Trophoblast cell (in vitro differentiated cells and primary cell): ENCODE measurements at regions not wholly inside any gene's neighbourhood (a gene's known extent, or its start where the extent isn't known, plus 50 kb on each side); places are given as distances from the start of the nearest gene placed in this dataset.

ENCODE experiments used
- DNase-seq, 2 donors: peaks; one replicate each; pipeline ENCODE4 v3.0.0-alpha.2; 2016
- H2AFZ ChIP-seq: 2 replicates; pipeline ENCODE4 v1.6.1; 2013; ENCODE audit warnings: low read length, moderate library complexity, mild to moderate bottlenecking; ENCODE audit not compliant: insufficient read depth, poor library complexity
- H2AK5ac ChIP-seq: 2 replicates; pipeline ENCODE4 v1.6.1; 2013; ENCODE audit warnings: mild to moderate bottlenecking, low read length
- H2BK120ac ChIP-seq: 2 replicates; pipeline ENCODE4 v1.6.1; 2013; ENCODE audit warnings: low read length, mild to moderate bottlenecking, moderate library complexity; ENCODE audit not compliant: insufficient read depth, poor library complexity
- H2BK12ac ChIP-seq: 2 replicates; pipeline ENCODE4 v1.6.1; 2013; ENCODE audit warnings: mild to moderate bottlenecking, low read length, moderate library complexity
- H2BK5ac ChIP-seq: 2 replicates; pipeline ENCODE4 v1.6.1; 2013; ENCODE audit warnings: low read length, low read depth, moderate library complexity, mild to moderate bottlenecking; ENCODE audit not compliant: poor library complexity
- H3K14ac ChIP-seq: 2 replicates; pipeline ENCODE4 v1.6.1; 2013; ENCODE audit warnings: mild to moderate bottlenecking, low read length
- H3K18ac ChIP-seq: 2 replicates; pipeline ENCODE4 v1.6.1; 2013; ENCODE audit warnings: mild to moderate bottlenecking, low read length
- H3K23ac ChIP-seq: 2 replicates; pipeline ENCODE4 v1.6.1; 2013; ENCODE audit warnings: low read length
- H3K27ac ChIP-seq: 2 replicates; pipeline ENCODE4 v1.5.1; 2013; ENCODE audit warnings: low read depth, mild to moderate bottlenecking, inconsistent platforms, low read length, moderate library complexity
- H3K27me3 ChIP-seq: 2 replicates; pipeline ENCODE4 v1.6.1; 2013; ENCODE audit warnings: inconsistent platforms, mild to moderate bottlenecking, low read length, moderate library complexity; ENCODE audit not compliant: insufficient read depth
- H3K36me3 ChIP-seq, 2 experiments: 1 replicate in 1 of 2; 2 replicates in 1 of 2; pipeline ENCODE4 v1.6.1; 2013; ENCODE audit warnings: low read length in 2 of 2, mild to moderate bottlenecking in 2 of 2, moderate library complexity in 1 of 2; ENCODE audit not compliant: insufficient read depth in 2 of 2, control insufficient read depth in 1 of 2
- H3K4ac ChIP-seq: 2 replicates; pipeline ENCODE4 v1.6.1; 2013; ENCODE audit warnings: low read depth, mild to moderate bottlenecking, low read length, moderate library complexity
- H3K4me1 ChIP-seq, 2 experiments: 1 replicate in 1 of 2; 2 replicates in 1 of 2; pipeline ENCODE4 v1.6.1; 2013; ENCODE audit warnings: low read length in 2 of 2, mild to moderate bottlenecking in 2 of 2, moderate library complexity in 1 of 2; ENCODE audit not compliant: insufficient read depth in 2 of 2, control insufficient read depth in 1 of 2
- H3K4me2 ChIP-seq: 2 replicates; pipeline ENCODE4 v1.6.1; 2013; ENCODE audit warnings: inconsistent platforms, mild to moderate bottlenecking, low read length, moderate library complexity
- H3K4me3 ChIP-seq: 2 replicates; pipeline ENCODE4 v1.5.1; 2013; ENCODE audit warnings: mild to moderate bottlenecking, low read depth, low read length, inconsistent platforms
- H3K79me1 ChIP-seq: one replicate; pipeline ENCODE4 v1.6.1; 2013; ENCODE audit warnings: low read length
- H3K79me2 ChIP-seq: 2 replicates; pipeline ENCODE4 v1.6.1; 2013; ENCODE audit warnings: low read length, mild to moderate bottlenecking; ENCODE audit not compliant: control insufficient read depth, insufficient read depth, poor library complexity
- H3K9ac ChIP-seq: 2 replicates; pipeline ENCODE4 v1.6.1; 2013; ENCODE audit warnings: mild to moderate bottlenecking, low read length
- H3K9me3 ChIP-seq: 2 replicates; pipeline ENCODE4 v1.6.1; 2013; ENCODE audit warnings: low read depth, mild to moderate bottlenecking, control low read depth, inconsistent platforms, low read length; ENCODE audit not compliant: insufficient read depth
- H4K12ac ChIP-seq: 2 replicates; pipeline ENCODE4 v1.6.1; 2013; ENCODE audit warnings: low read depth, mild to moderate bottlenecking, low read length, moderate library complexity
- H4K8ac ChIP-seq: 2 replicates; pipeline ENCODE4 v1.6.1; 2013; ENCODE audit warnings: low read depth, mild to moderate bottlenecking, low read length, moderate library complexity
- H4K91ac ChIP-seq: one replicate; pipeline ENCODE4 v1.6.1; 2013; ENCODE audit warnings: low read depth, mild to moderate bottlenecking, low read length, moderate library complexity
- WGBS: extraction: QIAGEN DNeasy Blood & Tissue Kit; methylation state at CpG from one replicate; pipeline ENCODE4 v1.1.7; 2013; ENCODE audit warnings: missing lambda C conversion rate; ENCODE audit not compliant: insufficient read length, insufficient coverage; ENCODE audit errors: extremely low coverage; 5-methylcytosine and 5-hydroxymethylcytosine counted together

GRCh38 chr12:124491310-124491709, 76.1 kb downstream of the NCOR2 start:
- Histone ChIP-seq H4K8ac (no peak overlapping the region), H3K79me1 (no peaks in the 10 kb centered on the region), H2BK120ac (no peak overlapping the region), H3K27me3 (no peaks in the 10 kb centered on the region), H2BK12ac (no peak overlapping the region), H3K4ac (peak overlapping the region; percentile 3), H3K14ac (no peak overlapping the region), H3K9ac (no peak overlapping the region), H3K27ac (no peak overlapping the region), H3K4me2 (no peak overlapping the region), H3K79me2 (no peaks in the 10 kb centered on the region), H2AK5ac (no peak overlapping the region), H2BK5ac (no peak overlapping the region), H3K4me3 (no peak overlapping the region), H3K23ac (no peak overlapping the region), H3K9me3 (peaks cover 2% of the 10 kb centered on the region), H4K91ac (no peak overlapping the region), H4K12ac (no peak overlapping the region), H3K18ac (no peak overlapping the region), H3K36me3 (peaks cover 37 to 38% of the 10 kb centered on the region in 2 experiments), H3K4me1 (peaks cover 0 to 6% of the 10 kb centered on the region in 2 experiments), H2AFZ (no peak overlapping the region)
- DNase-seq: peak; percentile 44 to 77
- WGBS: no CpG with 5 or more reads among the region's 7 CpGs

GRCh38 chr12:124490584-124491305, 76.7 kb downstream of the NCOR2 start:
- Histone ChIP-seq H2AFZ (no peak overlapping the region), H3K9me3 (peaks cover 2% of the 10 kb centered on the region), H4K12ac (no peak overlapping the region), H2BK5ac (no peak overlapping the region), H4K8ac (no peak overlapping the region), H3K36me3 (peaks cover 42 to 43% of the 10 kb centered on the region in 2 experiments), H3K27me3 (no peaks in the 10 kb centered on the region), H3K4ac (no peak overlapping the region), H3K4me2 (no peak overlapping the region), H4K91ac (no peak overlapping the region), H3K79me1 (no peaks in the 10 kb centered on the region), H2BK120ac (no peak overlapping the region), H2AK5ac (no peak overlapping the region), H3K14ac (no peak overlapping the region), H3K4me1 (peaks cover 0 to 4% of the 10 kb centered on the region in 2 experiments), H3K79me2 (no peaks in the 10 kb centered on the region), H3K23ac (no peak overlapping the region), H3K27ac (no peak overlapping the region), H2BK12ac (no peak overlapping the region), H3K9ac (no peak overlapping the region), H3K18ac (peak overlapping the region; percentile 5), H3K4me3 (no peak overlapping the region)
- DNase-seq: peak; percentile 99 to 100
- no CpG with 5 or more reads among the region's 17 CpGs for WGBS

- H4K12ac ChIP-seq: no peak overlapping the region
- H3K79me2 ChIP-seq: no peaks in the 10 kb centered on the region
- no peak overlapping the region for H4K8ac ChIP-seq
- no peak overlapping the region for H3K4me3 ChIP-seq
- H3K79me1 ChIP-seq: no peaks in the 10 kb centered on the region
- peak overlapping the region; percentile 12 for H3K18ac ChIP-seq
- H2BK120ac ChIP-seq: no peak overlapping the region
- H2BK12ac ChIP-seq: no peak overlapping the region
- H3K9me3 ChIP-seq: peaks cover 2% of the 10 kb centered on the region
- no peak overlapping the region for H2AK5ac ChIP-seq
- H2BK5ac ChIP-seq: no peak overlapping the region
- no peak overlapping the region for H3K14ac ChIP-seq
- H3K4me2 ChIP-seq: no peak overlapping the region
- H2AFZ ChIP-seq: no peak overlapping the region
- peaks cover 0 to 4% of the 10 kb centered on the region in 2 experiments for H3K4me1 ChIP-seq
- no peak overlapping the region for H3K9ac ChIP-seq
- no peak overlapping the region for H3K27ac ChIP-seq
- H3K4ac ChIP-seq: peak overlapping the region; percentile 21
- no peak overlapping the region for H3K23ac ChIP-seq
- DNase-seq: peak; percentile 47 to 64
- H3K27me3 ChIP-seq: no peaks in the 10 kb centered on the region
- H3K36me3 ChIP-seq: peaks cover 45 to 48% of the 10 kb centered on the region in 2 experiments
- no peak overlapping the region for H4K91ac ChIP-seq
- no CpG with 5 or more reads among the region's 9 CpGs for WGBS
Measured at GRCh38 chr12:124489915-124490583, 77.4 kb downstream of the NCOR2 start.

GRCh38 chr12:124489220-124489619, 78.2 kb downstream of the NCOR2 start:
- Histone ChIP-seq H3K4me1 (peaks cover 0 to 4% of the 10 kb centered on the region in 2 experiments), H3K18ac (no peak overlapping the region), H3K27ac (no peak overlapping the region), H3K27me3 (no peaks in the 10 kb centered on the region), H4K91ac (no peak overlapping the region), H3K79me1 (no peaks in the 10 kb centered on the region), H3K23ac (no peak overlapping the region), H3K79me2 (no peaks in the 10 kb centered on the region), H3K9ac (no peak overlapping the region), H3K4ac (no peak overlapping the region), H3K4me2 (no peak overlapping the region), H2BK12ac (no peak overlapping the region), H3K9me3 (peaks cover 2% of the 10 kb centered on the region), H3K14ac (no peak overlapping the region), H3K4me3 (no peak overlapping the region), H2BK120ac (no peak overlapping the region), H3K36me3 (peaks cover 42 to 48% of the 10 kb centered on the region in 2 experiments), H2AFZ (no peak overlapping the region), H4K8ac (no peak overlapping the region), H2BK5ac (no peak overlapping the region), H4K12ac (no peak overlapping the region), H2AK5ac (no peak overlapping the region)
- no peak for DNase-seq
- no CpG with 5 or more reads among the region's 6 CpGs for WGBS
